ENCODE measurements at regions not wholly inside any gene's neighbourhood (a gene's known extent, or its start where the extent isn't known, plus 50 kb on each side); places are given as distances from the start of the nearest gene placed in this dataset.

DNA sequence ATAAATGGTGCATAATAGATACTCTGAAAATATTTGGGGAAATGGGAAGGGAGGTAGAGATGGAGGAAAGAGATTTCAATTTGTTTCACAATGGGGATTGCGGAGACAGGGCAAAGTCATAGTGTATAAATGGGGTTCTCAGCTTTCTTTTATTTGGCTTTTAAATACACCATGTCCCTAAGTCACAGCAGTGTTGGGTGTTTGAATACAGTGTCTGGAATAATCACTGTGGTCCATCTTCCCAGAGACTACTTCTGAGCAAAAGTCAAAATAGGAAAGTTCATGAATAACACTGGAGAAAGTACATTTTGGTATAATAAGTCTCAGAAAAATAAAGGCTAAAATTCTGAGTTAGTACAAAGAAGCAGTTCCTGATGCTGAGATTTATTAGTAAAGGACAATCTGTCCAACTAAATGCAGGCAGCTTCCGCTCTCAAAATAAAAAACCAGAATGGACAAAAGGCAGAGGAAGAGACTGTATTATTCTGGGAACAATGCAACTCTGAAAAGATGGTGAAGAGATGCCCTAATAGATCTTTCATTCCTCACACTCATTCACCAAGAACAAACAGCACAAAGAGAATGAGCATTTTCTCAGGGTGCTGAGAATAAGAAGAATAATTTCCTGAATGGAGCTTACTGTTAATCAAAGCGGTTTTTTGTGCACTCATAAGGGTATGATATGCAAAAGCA lies 295.4 kb upstream of the PIK3C3 start:
- H3K4me1 ChIP-seq = no peaks in the 10 kb centered on the region
- no peak for DNase-seq
- TF ChIP-seq, protein P1, sequence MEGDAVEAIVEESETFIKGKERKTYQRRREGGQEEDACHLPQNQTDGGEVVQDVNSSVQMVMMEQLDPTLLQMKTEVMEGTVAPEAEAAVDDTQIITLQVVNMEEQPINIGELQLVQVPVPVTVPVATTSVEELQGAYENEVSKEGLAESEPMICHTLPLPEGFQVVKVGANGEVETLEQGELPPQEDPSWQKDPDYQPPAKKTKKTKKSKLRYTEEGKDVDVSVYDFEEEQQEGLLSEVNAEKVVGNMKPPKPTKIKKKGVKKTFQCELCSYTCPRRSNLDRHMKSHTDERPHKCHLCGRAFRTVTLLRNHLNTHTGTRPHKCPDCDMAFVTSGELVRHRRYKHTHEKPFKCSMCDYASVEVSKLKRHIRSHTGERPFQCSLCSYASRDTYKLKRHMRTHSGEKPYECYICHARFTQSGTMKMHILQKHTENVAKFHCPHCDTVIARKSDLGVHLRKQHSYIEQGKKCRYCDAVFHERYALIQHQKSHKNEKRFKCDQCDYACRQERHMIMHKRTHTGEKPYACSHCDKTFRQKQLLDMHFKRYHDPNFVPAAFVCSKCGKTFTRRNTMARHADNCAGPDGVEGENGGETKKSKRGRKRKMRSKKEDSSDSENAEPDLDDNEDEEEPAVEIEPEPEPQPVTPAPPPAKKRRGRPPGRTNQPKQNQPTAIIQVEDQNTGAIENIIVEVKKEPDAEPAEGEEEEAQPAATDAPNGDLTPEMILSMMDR (IDR thresholded peaks at IDR 0.05) = no peak
- H3K36me3 ChIP-seq = no peaks in the 10 kb centered on the region
- intact Hi-C loops (cut with DNase I) = no loop called here
- no peak overlapping the region for H3K27ac ChIP-seq
- H3K27me3 ChIP-seq (ENCODE audit: low read depth) = no peaks in the 10 kb centered on the region
- H3K9me3 ChIP-seq = no peaks in the 10 kb centered on the region
- no peak for ATAC-seq
- no peak overlapping the region for H3K4me3 ChIP-seq

DNA sequence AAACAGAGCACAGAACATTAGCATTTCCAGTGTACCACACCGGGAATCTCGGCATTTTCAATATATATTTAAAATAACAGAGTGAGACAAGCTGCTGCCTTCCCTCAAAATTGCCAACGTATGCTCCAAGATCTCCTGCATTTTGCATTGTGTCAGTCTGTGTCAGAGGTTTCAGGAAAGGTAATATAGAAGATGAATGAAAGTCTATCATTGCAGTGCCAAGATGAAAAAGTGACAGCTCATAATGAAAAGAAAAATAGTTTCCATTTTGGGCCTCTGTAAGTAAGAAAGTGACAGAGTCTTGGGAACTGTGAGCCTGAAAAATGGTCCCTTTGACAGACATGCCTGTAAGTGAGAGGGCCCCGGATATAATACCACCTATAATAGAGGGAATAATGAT lies 297.8 kb upstream of the PIK3C3 start:
- Histone ChIP-seq H3K9me3 (no peaks in the 10 kb centered on the region), H3K27ac (no peak overlapping the region), H3K27me3 (ENCODE audit: low read depth) (no peaks in the 10 kb centered on the region), H3K4me1 (no peaks in the 10 kb centered on the region), H3K4me3 (no peak overlapping the region), H3K36me3 (no peaks in the 10 kb centered on the region)
- ATAC-seq (no peak), DNase-seq (no peak)
- intact Hi-C loops (cut with DNase I) = no loop called here
- TF ChIP-seq, protein P1 (IDR thresholded peaks at IDR 0.05) = no peak

DNA sequence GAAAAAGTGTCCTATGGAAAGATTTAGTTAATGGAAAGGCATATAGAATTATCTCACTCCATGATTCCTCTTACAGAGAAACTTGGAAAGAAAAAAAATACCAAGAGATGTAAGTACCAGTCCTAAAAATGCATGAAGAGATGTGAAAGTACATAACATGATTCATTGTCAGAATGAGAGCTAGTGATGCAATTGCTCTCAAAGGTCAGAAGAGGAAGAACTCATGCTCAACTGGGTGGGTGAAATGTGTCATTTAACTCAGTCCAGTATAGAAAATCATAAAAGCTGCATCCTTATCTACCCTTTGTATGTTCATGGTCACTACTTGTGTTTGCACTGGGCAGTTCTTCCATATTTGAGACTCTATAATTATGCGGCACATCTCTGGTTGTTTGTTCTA lies 300.0 kb upstream of the PIK3C3 start:
- Histone ChIP-seq H3K4me1 (no peaks in the 10 kb centered on the region), H3K27ac (no peak overlapping the region), H3K36me3 (no peaks in the 10 kb centered on the region), H3K9me3 (no peaks in the 10 kb centered on the region), H3K4me3 (no peak overlapping the region), H3K27me3 (ENCODE audit: low read depth) (no peaks in the 10 kb centered on the region)
- no peak for ATAC-seq
- intact Hi-C loops (cut with DNase I) = no loop called here
- TF ChIP-seq, protein P1 (IDR thresholded peaks at IDR 0.05) = no peak
- DNase-seq = no peak

DNA sequence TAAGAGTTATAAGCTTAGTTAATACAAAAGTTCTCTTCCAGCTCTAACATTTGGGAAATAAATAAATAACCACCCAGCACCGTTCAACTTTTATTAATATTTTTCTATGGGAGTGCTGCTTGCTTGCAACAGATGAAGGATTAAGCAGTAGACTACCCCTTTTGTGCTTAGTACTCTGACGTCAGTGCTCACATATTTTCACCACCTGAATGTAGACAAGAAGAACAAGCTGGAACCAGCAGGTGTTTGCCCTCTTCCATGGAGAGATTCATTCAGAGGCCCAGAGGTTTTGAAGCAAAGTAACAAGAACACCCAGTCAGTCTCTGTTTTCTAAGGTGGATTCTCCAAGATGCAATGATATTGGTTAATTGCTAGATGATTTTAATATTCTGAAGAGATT lies 307.1 kb upstream of the PIK3C3 start:
- H3K36me3 ChIP-seq = no peaks in the 10 kb centered on the region
- H3K9me3 ChIP-seq = no peaks in the 10 kb centered on the region
- H3K4me3 ChIP-seq = no peak overlapping the region
- DNase-seq = no peak
- no peak for ATAC-seq
- H3K27ac ChIP-seq = no peak overlapping the region
- TF ChIP-seq, protein P1 (IDR thresholded peaks at IDR 0.05) = no peak
- intact Hi-C loops (cut with DNase I) = no loop called here
- no peaks in the 10 kb centered on the region for H3K4me1 ChIP-seq
- no peaks in the 10 kb centered on the region for H3K27me3 ChIP-seq (ENCODE audit: low read depth)

DNA sequence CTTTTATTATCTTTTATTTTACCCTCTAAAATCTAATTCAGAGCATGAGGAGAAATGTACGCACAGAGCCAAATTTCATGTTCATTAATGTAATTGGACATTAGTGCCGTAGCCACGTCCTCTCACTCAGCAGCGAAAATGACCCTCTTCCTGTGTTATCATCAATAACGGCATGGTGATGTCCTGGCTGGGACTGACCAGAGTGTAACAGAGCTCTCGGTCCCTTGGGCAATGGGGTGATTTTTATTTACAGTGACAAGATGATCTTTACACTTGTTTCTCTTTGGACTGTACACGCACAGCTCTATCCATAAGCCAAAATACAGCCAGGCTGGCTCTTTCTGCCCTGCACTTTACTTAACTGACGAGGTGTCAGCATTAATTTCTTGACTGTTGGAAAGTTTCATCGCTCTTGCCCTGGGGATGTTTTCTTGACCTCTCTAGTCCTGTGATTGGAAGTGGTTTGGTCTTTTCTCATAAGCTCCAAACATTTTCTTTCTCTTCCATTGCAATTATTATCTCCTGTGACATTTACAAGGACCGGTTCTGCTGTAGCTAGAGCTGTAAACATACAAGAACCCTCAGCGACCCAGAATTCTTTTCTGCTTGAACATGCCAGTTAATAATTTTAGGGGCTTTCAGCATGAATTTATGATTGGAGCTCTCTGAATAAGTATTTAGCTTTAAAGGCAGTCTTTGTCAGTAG lies 308.0 kb upstream of the PIK3C3 start:
- Histone ChIP-seq H3K27me3 (ENCODE audit: low read depth) (no peaks in the 10 kb centered on the region), H3K9me3 (no peaks in the 10 kb centered on the region), H3K36me3 (no peaks in the 10 kb centered on the region), H3K27ac (no peak overlapping the region), H3K4me3 (no peak overlapping the region), H3K4me1 (no peaks in the 10 kb centered on the region)
- TF ChIP-seq, protein P1 (IDR thresholded peaks at IDR 0.05) = no peak
- intact Hi-C loops (cut with DNase I) = no loop called here
- DNase-seq (no peak), ATAC-seq (peak in 1 of 2 donors; percentile 27)
